ENCODE measurements at regions not wholly inside any gene's neighbourhood (a gene's known extent, or its start where the extent isn't known, plus 50 kb on each side); places are given as distances from the start of the nearest gene placed in this dataset.
"Not testable (repeated sequence)": the region's sequence is repeated elsewhere in the genome, so short reads cannot be mapped to it uniquely, and the experiment has no call there.

DNA sequence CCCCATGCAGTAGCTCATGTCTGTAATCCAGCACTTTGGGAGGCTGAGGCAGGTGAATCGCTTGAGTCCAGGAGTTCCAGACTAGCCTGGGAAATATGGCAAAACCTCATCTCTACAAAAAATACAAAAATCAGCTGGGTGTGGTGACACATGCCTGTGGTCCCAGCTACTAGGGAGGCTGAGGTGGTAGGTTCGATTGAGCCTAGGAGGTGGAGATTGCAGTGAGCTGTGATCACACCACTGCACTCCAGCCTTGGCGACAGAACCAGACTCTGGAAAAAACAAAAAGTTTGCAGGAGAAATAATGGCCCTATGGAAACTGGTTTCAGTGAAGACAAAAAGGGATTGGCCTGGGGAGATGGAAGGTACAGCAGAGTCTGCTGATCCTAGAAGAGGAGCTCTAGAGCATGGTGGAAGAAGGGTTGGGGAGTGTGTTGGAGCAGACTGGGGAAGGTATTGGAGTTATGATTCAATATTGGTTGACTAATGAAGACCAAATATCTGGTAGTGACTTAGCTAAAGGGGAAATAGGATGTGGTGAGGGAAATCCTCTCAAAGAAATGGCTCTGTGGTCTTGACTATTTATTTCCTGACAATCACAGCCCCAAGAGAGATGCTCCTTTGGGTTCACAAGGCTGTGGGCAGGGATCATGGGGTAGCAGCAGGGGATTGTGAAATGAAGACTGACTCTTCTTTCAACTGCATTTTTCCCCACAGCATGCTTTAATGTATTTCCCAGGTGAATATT lies 281.9 kb downstream of the UTRN start:
- no peak for DNase-seq (ENCODE audit: low read depth in 4 of 4, low spot score in 3 of 4)

DNA sequence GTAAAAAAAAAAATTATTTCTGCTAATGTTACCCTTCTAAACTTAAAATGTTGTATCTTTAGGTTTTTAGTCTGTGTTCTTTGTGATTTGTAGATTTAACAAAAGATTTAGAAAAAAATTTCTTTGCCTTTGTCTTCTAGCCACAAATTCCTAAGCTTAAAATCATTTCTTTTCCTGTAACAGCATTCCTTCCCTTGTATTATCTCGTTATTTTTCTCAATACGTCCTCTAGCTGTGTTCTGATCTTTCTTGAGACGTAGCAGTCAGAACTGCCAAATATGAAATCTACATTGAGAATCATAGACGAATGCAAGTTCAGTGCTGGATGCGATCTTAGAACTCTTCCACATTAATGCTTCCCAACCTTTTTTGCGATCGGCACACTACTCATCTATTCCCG lies 283.1 kb downstream of the UTRN start:
- DNase-seq (ENCODE audit: low read depth in 4 of 4, low spot score in 3 of 4) = no peak

DNA sequence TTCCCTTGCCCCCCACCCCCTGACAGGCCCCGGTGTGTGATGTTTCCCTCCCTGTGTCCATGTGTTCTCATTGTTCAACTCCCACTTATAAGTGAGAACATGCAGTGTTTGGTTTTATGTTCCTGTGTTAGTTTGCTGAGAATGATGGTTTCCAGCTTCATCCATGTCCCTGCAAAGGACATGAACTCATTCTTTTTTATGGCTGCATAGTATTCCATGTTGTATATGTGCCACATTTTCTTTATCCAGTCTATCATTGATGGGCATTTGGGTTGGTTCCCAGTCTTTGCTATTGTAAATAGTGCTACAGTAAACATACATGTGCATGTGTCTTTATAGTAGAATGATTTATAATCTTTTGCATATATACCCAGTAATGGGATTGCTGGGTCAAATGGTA lies 287.4 kb downstream of the UTRN start:
- DNase-seq (ENCODE audit: low read depth in 4 of 4, low spot score in 3 of 4) = not testable (repeated sequence)

DNA sequence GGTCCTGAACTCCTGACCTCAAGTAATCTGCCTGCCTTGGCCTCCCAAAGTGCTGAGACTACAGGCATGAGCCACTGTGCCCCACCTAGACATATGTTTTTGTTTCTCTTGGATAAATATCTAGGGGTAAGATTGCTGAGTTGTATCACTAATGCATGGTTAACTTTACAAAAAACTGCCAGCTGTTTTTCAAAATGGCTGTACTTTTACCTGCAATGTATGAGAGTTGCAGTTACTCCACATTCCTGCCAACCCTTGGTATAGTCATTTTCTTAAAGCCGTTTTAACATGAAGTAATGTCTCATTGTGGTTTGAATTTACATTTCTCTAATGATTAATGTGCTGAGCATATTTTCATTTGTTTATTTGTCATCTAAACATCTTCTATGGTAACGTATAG lies 289.7 kb downstream of the UTRN start:
- DNase-seq (ENCODE audit: low read depth in 4 of 4, low spot score in 3 of 4) = no peak

DNA sequence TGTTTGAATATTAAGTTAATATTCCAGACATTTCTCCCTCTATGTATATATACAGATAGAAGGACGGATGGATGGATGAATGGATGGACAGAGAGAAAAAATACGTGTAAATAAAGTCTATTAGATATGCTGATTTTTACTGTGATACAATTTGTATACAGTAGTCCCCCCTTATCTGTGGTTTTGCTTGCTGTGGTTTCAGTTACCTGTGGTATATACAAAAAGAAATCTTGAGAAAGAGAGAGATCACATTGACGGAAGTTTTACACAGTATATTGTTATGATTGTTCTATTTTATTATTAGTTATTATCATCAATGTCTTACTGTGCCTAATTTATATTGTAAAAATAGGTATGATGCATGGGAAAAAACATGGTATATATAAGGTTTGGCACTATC lies 290.2 kb downstream of the UTRN start:
- no peak for DNase-seq (ENCODE audit: low read depth in 4 of 4, low spot score in 3 of 4)

DNA sequence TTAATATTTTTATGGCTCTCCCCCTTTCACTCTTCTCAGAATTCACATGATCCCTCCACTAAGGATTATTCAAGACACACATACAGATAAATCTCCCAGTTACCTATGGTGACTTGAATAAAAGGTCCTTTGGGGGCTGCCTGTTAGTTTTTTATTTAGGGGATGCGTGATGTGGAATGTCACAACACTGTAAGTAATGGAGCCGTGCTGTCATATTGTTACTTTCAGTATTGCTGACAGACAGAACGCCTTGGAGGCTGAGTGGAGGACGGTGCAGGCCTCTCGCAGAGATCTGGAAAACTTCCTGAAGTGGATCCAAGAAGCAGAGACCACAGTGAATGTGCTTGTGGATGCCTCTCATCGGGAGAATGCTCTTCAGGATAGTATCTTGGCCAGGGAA lies 291.7 kb downstream of the UTRN start:
- no peak for DNase-seq (ENCODE audit: low read depth in 4 of 4, low spot score in 3 of 4)

DNA sequence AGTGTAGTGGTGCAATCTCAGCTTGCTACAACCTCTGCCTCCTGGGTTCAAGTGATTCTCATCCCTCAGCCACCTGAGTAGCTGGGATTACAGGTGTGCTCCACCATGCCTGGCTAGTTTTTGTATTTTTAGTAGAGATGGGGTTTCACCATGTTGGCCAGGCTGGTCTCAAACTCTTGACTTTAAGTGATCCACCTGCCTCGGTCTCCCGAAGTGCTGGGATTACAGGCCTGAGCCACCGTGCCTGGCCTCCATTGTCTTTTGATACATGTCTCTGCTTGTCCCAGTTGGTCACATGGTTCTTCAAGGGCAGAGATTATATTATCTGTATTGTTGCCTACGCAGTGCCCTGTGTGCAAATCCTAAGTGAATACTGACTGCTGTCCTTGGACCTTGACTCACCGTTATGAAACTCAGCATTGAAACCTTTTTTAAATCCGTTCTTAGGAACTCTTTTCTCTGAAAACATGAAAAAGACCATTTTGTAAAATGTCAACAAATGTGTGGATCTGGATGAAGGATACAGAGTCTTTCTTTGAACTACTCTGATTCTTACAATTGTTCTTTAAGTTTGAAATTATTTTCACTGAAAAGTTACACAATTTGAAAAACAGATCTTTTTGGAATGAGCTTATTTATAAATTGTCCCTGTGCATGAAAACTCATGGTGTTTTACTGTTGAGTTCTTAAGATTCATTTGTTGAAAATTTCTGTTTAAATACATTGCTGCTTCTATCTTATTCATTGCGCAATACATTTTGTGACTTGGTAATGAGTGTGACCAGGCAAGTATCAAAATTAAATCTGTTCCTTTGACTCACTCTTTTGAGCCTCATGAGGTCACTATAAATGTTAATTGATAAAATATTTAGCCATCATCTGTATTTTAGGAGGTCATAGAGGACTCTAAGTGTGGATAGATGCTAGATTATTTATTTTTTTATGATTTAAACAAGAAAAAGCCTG lies 293.5 kb downstream of the UTRN start:
- DNase-seq (ENCODE audit: low read depth in 4 of 4, low spot score in 3 of 4) = no peak

DNA sequence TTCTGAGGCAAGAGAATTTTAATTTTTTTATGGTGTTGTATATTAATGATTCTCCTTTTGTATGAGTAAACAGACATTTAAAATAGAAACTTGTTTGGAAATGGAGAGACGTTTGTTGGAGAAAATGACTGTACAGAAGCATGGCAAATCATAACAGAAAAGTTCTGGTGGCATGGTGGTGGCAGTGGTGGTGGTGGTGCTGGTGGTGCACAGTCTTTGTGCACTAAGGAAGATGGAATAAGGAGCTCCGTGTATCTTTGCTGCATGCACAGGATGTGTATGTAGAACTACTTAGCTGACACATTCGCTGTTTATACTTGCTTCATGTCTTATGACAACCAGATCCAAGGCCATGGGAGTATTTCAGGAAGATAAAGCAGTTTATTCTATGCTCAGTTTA lies 294.9 kb downstream of the UTRN start:
- no peak for DNase-seq (ENCODE audit: low read depth in 4 of 4, low spot score in 3 of 4)

DNA sequence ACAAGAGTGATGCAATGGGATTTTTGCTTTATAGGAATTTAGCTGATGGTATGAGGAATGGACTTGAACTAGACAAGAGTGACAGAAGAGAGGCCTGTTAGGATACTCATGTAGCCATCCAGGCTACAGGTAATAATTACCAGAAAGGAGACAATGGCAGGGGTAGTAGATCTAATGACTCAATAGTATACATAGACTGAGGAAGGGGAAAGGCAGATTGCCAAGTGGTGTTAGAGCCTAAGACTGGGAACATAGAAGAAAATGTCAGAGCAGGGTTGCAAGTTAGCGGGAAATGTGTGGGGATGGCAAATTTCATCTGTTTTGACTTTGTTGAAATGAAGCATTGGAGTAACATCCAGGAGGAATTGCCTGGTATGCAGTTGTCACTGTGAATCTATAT lies 295.6 kb downstream of the UTRN start:
- DNase-seq (ENCODE audit: low read depth in 4 of 4, low spot score in 3 of 4) = no peak

DNA sequence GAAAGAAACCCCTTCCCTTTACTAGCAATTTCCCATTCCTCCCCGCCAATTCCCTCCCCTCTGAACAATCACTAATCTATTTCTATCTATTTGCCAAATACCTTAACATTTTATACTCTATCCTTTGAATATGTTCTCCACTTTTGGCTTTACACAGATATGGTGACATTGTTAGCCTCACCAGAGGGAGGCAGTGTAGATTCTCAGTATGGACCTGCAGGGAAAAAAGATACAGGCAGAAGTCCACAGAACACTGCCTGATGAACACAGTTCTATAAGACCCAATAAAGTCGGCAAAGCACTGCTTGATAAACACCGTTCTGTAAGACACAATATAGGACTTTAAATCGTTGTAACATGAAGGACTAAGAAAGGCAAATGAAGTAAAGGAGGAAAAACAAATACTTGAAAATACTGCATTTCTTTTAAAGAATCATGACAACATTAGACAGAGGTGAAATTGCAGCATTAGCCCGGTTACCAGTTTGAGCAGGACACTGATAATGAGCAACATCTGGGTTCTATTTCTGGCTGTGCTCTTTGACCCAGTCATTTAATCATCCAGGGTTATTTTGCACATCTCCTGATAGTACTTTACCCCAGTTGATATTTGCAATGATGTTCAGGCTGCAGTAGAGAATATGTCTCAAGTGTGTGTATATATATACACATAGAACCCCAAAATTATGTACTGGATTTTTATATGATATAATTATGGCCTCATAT lies 296.8 kb downstream of the UTRN start:
- no peak for DNase-seq (ENCODE audit: low read depth in 4 of 4, low spot score in 3 of 4)

DNA sequence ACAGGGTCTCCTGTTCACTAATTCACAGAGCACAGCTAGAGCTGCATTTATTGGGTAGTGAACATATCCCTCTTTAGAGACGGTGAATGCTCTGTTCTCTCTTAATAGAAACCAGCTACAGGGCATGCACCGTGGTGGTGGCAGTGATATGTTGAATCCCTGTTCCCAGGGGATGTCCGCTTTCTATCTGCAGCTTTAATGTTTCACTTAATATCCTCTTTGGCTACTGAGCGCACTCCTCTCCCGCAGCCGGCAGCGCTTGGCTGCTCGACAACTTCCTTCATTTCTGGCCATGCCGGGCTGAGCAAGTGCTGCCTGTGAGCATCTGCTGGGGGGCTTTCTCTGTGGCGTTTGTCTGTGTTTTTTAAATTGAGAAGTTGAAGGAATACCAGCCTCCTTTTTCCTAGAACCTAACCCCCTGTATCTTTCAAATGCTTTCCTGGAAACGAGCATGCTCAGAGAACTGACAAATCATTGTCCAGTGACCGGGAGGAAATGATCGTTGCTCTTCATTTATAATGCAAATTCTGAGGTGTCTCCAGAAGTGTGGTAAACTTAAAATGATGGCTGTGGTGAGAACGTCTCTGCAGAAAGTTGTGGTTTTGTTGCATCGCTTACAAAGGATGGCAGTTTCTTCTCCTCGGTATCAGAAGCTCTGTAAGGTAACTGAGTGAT lies 297.9 kb downstream of the UTRN start:
- no peak for DNase-seq (ENCODE audit: low read depth in 4 of 4, low spot score in 3 of 4)

DNA sequence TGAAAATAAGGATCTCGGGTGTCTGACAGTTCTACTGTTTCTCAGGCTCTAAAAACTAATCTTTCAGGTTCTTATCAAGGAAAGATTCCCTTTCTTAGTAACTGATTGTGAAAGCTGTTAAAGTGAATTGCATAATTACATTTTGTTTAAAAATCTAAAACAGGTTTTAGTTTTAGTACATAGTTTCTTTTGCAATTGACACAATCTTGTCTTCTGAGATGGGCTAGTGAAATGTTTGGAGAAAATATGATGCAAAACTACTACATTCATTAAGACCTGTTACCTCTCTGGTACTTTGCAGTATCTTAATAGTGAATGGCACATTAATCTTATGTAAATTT lies 298.4 kb downstream of the UTRN start:
- no peak for DNase-seq (ENCODE audit: low read depth in 4 of 4, low spot score in 3 of 4)

DNA sequence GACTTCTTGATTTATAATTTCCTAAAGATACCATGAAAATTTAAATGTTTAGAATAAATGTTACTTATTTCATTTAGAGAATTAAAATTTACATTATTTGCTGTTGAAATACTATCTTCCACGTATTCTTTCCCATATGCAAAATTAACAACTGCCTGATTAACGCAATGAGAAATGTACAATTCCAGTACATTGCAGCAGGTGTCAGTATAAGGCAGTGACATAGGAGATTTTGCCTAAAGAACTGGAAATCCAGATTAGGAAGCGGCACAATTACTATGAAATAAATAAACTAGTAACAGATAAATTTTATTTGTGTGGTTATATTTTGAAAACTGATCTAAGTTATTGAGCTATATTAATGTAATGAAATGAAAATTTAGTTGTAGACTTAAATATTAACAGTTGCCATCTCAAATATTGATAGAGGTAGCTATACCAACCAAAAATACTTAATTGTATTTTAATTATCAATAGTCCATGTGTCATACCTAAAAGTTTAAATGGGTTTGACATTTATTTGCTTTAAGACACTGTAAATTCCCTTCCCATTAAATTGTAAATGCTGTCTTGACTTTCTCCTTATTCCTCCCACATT lies 300.2 kb downstream of the UTRN start:
- peak in 1 of 4 donors; percentile 30 for DNase-seq (ENCODE audit: low read depth in 4 of 4, low spot score in 3 of 4)

DNA sequence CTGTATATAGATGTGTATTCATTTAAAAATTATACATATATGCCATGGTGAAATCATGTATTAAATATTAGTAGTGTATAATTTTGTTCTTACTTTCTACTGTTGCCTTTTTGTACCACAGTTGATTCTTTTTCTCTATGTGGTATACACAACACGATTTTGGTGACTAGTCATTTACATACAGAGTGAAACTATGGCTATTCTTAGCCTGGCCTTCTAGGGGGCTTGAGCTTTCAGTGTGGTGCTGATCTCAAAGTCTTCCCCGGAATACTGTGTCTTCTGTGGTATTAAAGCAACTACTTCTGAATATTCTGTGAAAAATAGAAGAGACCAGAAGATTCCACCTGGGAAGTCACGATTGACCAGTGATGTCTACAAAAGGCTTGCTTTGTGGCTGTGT lies 301.9 kb downstream of the UTRN start:
- DNase-seq (ENCODE audit: low read depth in 4 of 4, low spot score in 3 of 4) = no peak

DNA sequence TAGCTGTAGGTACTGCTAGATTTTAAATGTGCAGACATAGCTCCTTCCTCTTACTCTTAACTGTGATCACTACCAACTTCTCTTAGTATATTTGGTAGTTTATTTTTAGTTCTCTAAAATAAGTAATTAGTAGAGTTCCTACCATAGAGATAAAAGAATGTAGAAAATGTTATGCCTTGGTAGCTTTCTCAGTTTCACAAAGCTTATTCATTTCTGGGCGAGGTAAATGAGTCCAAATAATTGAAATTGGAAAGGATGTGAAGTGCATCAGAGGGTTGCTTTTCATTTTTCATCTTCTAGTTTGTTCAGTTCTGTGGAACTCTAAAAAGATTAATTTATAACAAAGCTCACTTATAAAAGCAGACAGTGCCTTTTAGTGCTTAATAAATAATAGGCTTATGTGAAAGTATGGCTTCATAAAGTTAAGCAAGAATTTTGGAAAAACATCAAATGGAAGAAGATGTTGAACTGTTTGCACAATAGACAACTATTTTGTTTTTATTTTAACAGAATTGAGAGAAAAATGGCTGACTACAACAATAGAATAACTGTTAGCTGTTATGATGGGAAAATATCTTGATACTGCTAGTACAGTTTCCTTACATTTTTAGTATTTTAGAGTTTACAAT lies 303.7 kb downstream of the UTRN start:
- no peak for DNase-seq (ENCODE audit: low read depth in 4 of 4, low spot score in 3 of 4)

DNA sequence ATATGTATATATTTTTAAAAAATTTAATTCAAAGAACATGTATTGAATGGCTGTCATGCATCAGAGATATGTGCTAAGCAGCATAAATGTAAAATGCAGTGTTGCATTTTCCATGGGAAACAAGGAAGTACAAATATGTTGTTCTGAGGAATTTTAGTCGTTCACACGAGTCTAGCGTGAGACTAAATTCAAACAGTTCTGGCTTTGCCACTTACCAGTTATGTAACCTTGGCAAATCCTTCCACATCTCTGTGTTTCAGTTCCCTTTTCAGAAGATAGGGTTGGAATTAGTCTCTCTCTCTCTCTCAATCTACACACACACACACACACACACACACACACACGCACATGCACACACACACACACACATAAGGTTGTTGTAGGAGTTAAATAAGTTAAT lies 305.4 kb downstream of the UTRN start:
- DNase-seq (ENCODE audit: low read depth in 4 of 4, low spot score in 3 of 4) = no peak

DNA sequence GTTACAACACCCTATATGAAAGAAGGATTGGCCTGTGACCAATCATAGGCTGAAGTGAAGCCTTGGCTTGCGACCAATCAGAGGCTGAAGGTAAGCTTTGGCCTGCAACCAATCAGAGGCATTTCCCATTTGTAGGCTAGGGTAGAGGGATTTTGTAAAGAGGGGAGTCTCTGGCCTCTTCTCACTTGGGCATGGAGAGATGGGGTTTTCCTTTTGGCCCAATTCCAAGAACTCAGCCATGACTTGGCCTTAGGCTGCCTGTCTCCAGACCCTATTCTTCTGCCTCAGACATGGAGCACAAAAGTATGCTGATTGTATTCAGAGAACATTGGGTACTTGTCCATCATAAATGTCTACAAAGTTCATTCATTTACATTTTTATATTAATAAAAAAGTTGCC lies 308.3 kb downstream of the UTRN start:
- DNase-seq (ENCODE audit: low read depth in 4 of 4, low spot score in 3 of 4) = no peak

DNA sequence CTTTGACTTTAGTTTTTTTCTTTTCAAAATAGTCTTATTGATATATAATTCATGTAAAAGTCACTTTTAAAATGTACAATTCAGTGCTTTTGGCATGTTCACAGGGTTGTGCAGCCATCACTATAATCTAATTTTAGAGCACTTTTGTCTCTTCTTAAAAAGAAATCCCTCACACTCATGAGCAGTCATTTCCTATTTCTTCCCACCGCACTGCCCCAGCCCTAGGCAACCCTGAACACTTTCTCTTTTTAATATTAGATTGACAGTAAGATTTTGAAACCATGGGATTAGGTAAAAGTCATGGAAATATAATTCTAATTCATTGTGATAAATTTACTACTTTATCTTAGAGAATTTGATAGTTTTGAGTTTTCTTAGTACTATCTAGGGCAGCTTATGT lies 309.4 kb downstream of the UTRN start:
- no peak for DNase-seq (ENCODE audit: low read depth in 4 of 4, low spot score in 3 of 4)

DNA sequence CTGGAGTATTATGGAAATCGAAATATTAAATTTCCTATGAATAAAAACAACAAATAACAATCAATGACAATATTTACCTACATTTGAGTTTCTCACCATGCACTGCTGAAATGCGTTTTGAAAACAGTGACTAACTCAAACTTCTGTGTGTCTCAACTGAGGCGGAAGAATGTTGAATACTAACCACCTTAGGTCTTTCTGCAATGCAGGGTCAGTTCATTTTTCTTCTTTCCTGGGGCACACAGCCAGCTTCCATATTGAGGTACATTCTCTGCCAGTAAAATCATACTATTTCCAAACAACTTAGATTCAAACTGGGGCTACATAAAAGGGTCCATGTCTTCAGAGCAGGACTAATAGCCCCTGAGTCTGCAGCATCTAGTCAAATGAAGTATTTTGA lies 310.1 kb downstream of the UTRN start:
- no peak for DNase-seq (ENCODE audit: low read depth in 4 of 4, low spot score in 3 of 4)

DNA sequence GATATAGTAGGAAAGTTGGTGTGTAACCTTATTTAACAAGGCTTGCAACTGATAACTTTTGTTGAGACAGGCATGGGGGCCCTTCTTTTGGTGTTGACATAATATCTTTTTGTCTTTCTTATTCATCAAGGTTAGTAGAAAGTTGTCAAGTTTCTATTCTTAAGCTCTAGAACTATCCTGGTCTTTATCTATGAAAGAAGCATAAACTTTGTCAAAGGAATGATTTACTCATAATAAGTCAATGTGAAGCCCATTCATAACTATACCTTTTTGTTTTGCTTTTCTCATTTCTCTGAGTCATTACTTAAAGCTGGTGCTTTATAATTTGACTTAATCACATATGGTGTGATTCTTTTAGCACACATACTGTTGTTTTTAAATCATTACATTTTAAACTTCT lies 312.4 kb downstream of the UTRN start:
- DNase-seq (ENCODE audit: low read depth in 4 of 4, low spot score in 3 of 4) = no peak
